GM19455 (cell line): ENCODE measurements at regions not wholly inside any gene's neighbourhood (a gene's known extent, or its start where the extent isn't known, plus 50 kb on each side); places are given as distances from the start of the nearest gene placed in this dataset.

ENCODE experiments used
- ATAC-seq: cut with Tn5 transposase; IDR thresholded peaks from one replicate; pipeline ENCODE4 v1.9.1; 2021; ENCODE audit not compliant: unreplicated experiment

- ATAC-seq: no peak
These were observed 463.7 kb upstream of the RGPD4 start for GRCh38 chr2:107362993-107363392.

GRCh38 chr2:107363806-107364205 lies 462.9 kb upstream of the RGPD4 start:
- ATAC-seq: no peak

GRCh38 chr2:107364361-107364950 lies 462.2 kb upstream of the RGPD4 start:
- no peak for ATAC-seq

GRCh38 chr2:107374249-107374648 lies 452.4 kb upstream of the RGPD4 start:
- ATAC-seq: no peak

GRCh38 chr2:107376909-107377308 lies 449.8 kb upstream of the RGPD4 start:
- ATAC-seq: no peak

GRCh38 chr2:107380912-107381311 lies 445.8 kb upstream of the RGPD4 start:
- no peak for ATAC-seq

- no peak for ATAC-seq
These were observed 443.0 kb upstream of the RGPD4 start for GRCh38 chr2:107383691-107384090.

GRCh38 chr2:107384422-107384821 lies 442.3 kb upstream of the RGPD4 start:
- no peak for ATAC-seq

GRCh38 chr2:107385921-107386320 lies 440.8 kb upstream of the RGPD4 start:
- no peak for ATAC-seq

GRCh38 chr2:107392241-107392704 lies 434.4 kb upstream of the RGPD4 start:
- no peak for ATAC-seq

- ATAC-seq: no peak
These were observed 433.2 kb upstream of the RGPD4 start for GRCh38 chr2:107393516-107393915.

GRCh38 chr2:107398683-107399082 lies 428.0 kb upstream of the RGPD4 start:
- ATAC-seq: no peak

GRCh38 chr2:107402330-107402729 lies 424.4 kb upstream of the RGPD4 start:
- no peak for ATAC-seq

- no peak for ATAC-seq
These were observed 421.4 kb upstream of the RGPD4 start for GRCh38 chr2:107405261-107405660.

- no peak for ATAC-seq
These were observed 419.7 kb upstream of the RGPD4 start for GRCh38 chr2:107407017-107407416.

- ATAC-seq: no peak
These were observed 418.7 kb upstream of the RGPD4 start for GRCh38 chr2:107407974-107408373.

- ATAC-seq: no peak
These were observed 415.4 kb upstream of the RGPD4 start for GRCh38 chr2:107411267-107411666.

GRCh38 chr2:107412209-107412904 lies 414.3 kb upstream of the RGPD4 start:
- ATAC-seq: no peak

GRCh38 chr2:107412981-107413380 lies 413.7 kb upstream of the RGPD4 start:
- no peak for ATAC-seq

GRCh38 chr2:107414376-107414775 lies 412.3 kb upstream of the RGPD4 start:
- ATAC-seq: no peak

GRCh38 chr2:107418708-107419107 lies 408.0 kb upstream of the RGPD4 start:
- no peak for ATAC-seq

GRCh38 chr2:107419191-107419590 lies 407.5 kb upstream of the RGPD4 start:
- no peak for ATAC-seq

- no peak for ATAC-seq
These were observed 397.9 kb upstream of the RGPD4 start for GRCh38 chr2:107428781-107429180.
